Smooth muscle cell (in vitro differentiated cells): ENCODE measurements at regions not wholly inside any gene's neighbourhood (a gene's known extent, or its start where the extent isn't known, plus 50 kb on each side); places are given as distances from the start of the nearest gene placed in this dataset.

Experiments used
- DNase-seq: peaks from one replicate; lab custom pipeline; 2025; ENCODE audit not compliant: unreplicated experiment; lab: John Stamatoyannopoulos, UW
- H2AFZ ChIP-seq: fragments of 200-600 bp; sonication (generic); 2 replicates; pipeline ENCODE4 v1.6.0; 2016; ENCODE audit warnings: antibody characterized with exemption, low read depth, mild to moderate bottlenecking
- H3F3A ChIP-seq: fragments of 200-600 bp; sonication (generic); 2 replicates; pipeline ENCODE4 v1.6.0; 2017; ENCODE audit warnings: antibody characterized with exemption, low read depth
- H3K27ac ChIP-seq: fragments of 200-600 bp; sonication (generic); 2 replicates; pipeline ENCODE4 v1.5.1; 2016; ENCODE audit warnings: low read depth, mild to moderate bottlenecking
- H3K27me3 ChIP-seq: fragments of 200-600 bp; sonication (generic); 2 replicates; pipeline ENCODE4 v1.6.1; 2016; ENCODE audit warnings: low read depth, mild to moderate bottlenecking
- H3K36me3 ChIP-seq: fragments of 200-600 bp; sonication (generic); 2 replicates; pipeline ENCODE4 v1.5.1; 2016; ENCODE audit warnings: low read depth
- H3K4me1 ChIP-seq: fragments of 200-600 bp; sonication (generic); 2 replicates; pipeline ENCODE4 v1.5.1; 2016; ENCODE audit warnings: low read depth
- H3K4me2 ChIP-seq: fragments of 200-600 bp; sonication (generic); 2 replicates; pipeline ENCODE4 v1.6.0; 2016; ENCODE audit warnings: mild to moderate bottlenecking
- H3K4me3 ChIP-seq: fragments of 200-600 bp; sonication (generic); 2 replicates; pipeline ENCODE4 v1.5.1; 2016; ENCODE audit warnings: mild to moderate bottlenecking
- H3K79me2 ChIP-seq: fragments of 200-600 bp; sonication (generic); 2 replicates; pipeline ENCODE4 v1.6.0; 2016; ENCODE audit warnings: low read depth, mild to moderate bottlenecking
- H3K9ac ChIP-seq: fragments of 200-600 bp; sonication (generic); 2 replicates; pipeline ENCODE4 v1.6.0; 2016; ENCODE audit warnings: low read depth
- H3K9me3 ChIP-seq: fragments of 200-600 bp; sonication (generic); replicated peaks from 2 replicates; pipeline ENCODE4 v1.5.1; 2016; ENCODE audit warnings: low read depth
- H4K20me1 ChIP-seq: fragments of 200-600 bp; sonication (generic); 2 replicates; pipeline ENCODE4 v1.6.0; 2016; ENCODE audit warnings: low read depth
- WGBS: methylation state at CpG from one replicate; pipeline ENCODE4 v1.1.7; 2016; ENCODE audit warnings: low lambda C conversion rate; 5-methylcytosine and 5-hydroxymethylcytosine counted together
- TF ChIP-seq, protein P1 (sequence below): fragments of 200-600 bp; sonication (generic); IDR thresholded peaks from 2 replicates; pipeline ENCODE4 v1.5.1; 2017; ENCODE audit warnings: borderline replicate concordance, mild to moderate bottlenecking, antibody characterized with exemption; ENCODE audit not compliant: insufficient read depth, poor library complexity, severe bottlenecking

DNA sequence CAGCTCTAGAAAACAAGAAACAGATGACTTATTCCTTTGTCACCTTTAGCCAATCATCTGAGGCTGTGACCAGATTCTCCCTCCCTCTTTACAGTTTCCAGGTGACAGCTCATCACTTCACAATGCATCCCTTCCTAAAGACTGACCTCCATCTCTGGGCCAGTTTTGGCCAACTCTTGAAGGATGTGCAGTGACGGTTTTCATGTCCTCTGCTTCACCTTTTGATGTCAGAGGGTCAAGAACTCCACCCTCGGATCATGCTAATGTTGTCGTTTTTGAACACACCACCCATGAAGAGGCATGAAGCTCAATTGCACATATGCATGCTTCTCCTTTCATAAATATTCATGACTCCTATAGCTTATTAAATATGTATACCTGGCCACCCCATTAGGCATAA, 161.2 kb upstream of the SYNPR start:
- Histone ChIP-seq H3K4me1 (no peaks in the 10 kb centered on the region), H3K4me3 (no peak overlapping the region), H3K36me3 (no peaks in the 10 kb centered on the region), H4K20me1 (no peaks in the 10 kb centered on the region), H3K4me2 (no peak overlapping the region), H3K27me3 (peaks cover 23% of the 10 kb centered on the region), H3K79me2 (no peaks in the 10 kb centered on the region), H3K27ac (no peak overlapping the region), H3K9me3 (no peaks in the 10 kb centered on the region), H3K9ac (no peak overlapping the region), H2AFZ (no peak overlapping the region), H3F3A (no peaks in the 10 kb centered on the region)
- TF ChIP-seq, protein P1, sequence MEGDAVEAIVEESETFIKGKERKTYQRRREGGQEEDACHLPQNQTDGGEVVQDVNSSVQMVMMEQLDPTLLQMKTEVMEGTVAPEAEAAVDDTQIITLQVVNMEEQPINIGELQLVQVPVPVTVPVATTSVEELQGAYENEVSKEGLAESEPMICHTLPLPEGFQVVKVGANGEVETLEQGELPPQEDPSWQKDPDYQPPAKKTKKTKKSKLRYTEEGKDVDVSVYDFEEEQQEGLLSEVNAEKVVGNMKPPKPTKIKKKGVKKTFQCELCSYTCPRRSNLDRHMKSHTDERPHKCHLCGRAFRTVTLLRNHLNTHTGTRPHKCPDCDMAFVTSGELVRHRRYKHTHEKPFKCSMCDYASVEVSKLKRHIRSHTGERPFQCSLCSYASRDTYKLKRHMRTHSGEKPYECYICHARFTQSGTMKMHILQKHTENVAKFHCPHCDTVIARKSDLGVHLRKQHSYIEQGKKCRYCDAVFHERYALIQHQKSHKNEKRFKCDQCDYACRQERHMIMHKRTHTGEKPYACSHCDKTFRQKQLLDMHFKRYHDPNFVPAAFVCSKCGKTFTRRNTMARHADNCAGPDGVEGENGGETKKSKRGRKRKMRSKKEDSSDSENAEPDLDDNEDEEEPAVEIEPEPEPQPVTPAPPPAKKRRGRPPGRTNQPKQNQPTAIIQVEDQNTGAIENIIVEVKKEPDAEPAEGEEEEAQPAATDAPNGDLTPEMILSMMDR = no peak
- 92% methylated on average over 3 of the region's 3 CpGs for WGBS
- no peak for DNase-seq

DNA sequence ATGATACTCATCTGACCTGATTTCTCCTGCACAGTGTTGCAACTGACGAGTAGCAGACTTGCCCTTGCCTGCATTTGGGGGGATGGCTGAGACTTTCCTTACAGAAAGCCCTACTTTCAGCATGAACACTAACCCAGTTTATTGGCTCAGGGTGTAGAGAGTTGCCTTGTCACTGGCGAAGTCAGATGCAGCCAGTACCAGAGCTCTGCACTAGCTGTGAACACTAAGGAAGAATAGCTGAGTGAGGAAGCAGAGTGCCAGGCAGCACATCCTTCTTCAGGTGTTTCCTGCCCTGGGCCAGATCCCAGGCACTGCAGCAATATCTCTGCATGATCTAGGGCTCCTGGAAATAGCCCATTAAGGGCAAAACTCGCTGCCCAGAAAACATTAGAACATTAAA, 154.0 kb upstream of the SYNPR start:
- Histone ChIP-seq H3K27me3 (peaks cover 37% of the 10 kb centered on the region), H3K4me3 (no peak overlapping the region), H2AFZ (no peak overlapping the region), H3K9me3 (no peaks in the 10 kb centered on the region), H3F3A (no peaks in the 10 kb centered on the region), H3K4me2 (no peak overlapping the region), H3K27ac (no peak overlapping the region), H3K79me2 (no peaks in the 10 kb centered on the region), H3K36me3 (no peaks in the 10 kb centered on the region), H4K20me1 (no peaks in the 10 kb centered on the region), H3K4me1 (no peaks in the 10 kb centered on the region), H3K9ac (no peak overlapping the region)
- DNase-seq = no peak
- 70% methylated on average over 3 of the region's 3 CpGs for WGBS
- TF ChIP-seq, protein P1 = no peak

DNA sequence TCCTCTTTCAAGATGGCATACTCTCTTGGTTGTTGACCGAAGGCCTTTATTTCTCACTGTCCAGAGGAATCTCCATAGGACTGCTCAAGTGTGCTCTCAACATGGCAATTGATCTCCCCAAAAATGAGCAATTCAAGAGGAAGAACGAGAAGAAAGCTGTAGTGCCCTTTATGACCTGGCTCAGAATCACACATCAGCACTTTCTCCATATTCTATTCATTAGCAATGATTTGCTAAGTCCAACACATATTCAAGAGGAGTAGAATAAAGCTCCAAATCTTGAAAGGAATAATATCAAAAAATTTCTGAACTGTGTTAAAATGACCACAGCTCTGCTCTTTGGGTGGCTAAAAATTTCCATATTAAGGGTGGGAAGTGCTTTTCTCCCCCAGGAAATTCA, 151.6 kb upstream of the SYNPR start:
- WGBS = 80% methylated on average over 2 of the region's 2 CpGs
- no peak overlapping the region for H3K9ac ChIP-seq

DNA sequence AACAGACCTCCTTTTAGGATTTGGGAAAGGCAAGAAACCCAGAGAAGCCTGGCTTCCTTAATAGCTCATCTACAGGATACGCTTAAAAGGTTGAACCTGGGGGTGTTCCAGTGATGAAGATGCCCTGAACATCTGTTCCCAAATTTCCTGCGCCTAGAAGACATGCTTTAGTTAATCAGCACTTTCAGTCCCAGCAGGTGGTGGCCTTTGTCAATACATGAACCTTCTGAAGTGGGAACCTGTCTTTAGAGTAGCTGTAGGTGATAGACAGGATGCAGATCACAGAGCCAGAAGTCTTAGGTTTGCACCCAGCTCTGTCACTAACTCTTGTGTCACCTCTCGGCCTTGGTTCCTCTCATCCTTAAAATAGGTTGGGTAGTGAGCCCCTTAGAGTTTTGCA, 149.7 kb upstream of the SYNPR start:
- DNase-seq = no peak
- 94% methylated on average over 3 of the region's 3 CpGs for WGBS
- no peaks in the 10 kb centered on the region for H3F3A ChIP-seq
- no peaks in the 10 kb centered on the region for H3K79me2 ChIP-seq
- H3K4me1 ChIP-seq = peaks cover 13% of the 10 kb centered on the region
- H3K4me3 ChIP-seq = no peak overlapping the region
- TF ChIP-seq, protein P1 = no peak
- H3K9me3 ChIP-seq = no peaks in the 10 kb centered on the region
- no peaks in the 10 kb centered on the region for H4K20me1 ChIP-seq
- no peak overlapping the region for H3K4me2 ChIP-seq
- no peak overlapping the region for H2AFZ ChIP-seq
- no peak overlapping the region for H3K27ac ChIP-seq
- no peak overlapping the region for H3K9ac ChIP-seq
- H3K27me3 ChIP-seq = peaks cover 10% of the 10 kb centered on the region
- no peaks in the 10 kb centered on the region for H3K36me3 ChIP-seq

More for the DNA sequence above, 151.6 kb upstream of the SYNPR start:
- no peaks in the 10 kb centered on the region for H4K20me1 ChIP-seq
- no peak overlapping the region for H2AFZ ChIP-seq
- H3K4me1 ChIP-seq = peaks cover 7% of the 10 kb centered on the region
- H3F3A ChIP-seq = no peaks in the 10 kb centered on the region
- TF ChIP-seq, protein P1 = no peak
- H3K79me2 ChIP-seq = no peaks in the 10 kb centered on the region
- H3K27ac ChIP-seq = no peak overlapping the region
- no peaks in the 10 kb centered on the region for H3K9me3 ChIP-seq
- no peak overlapping the region for H3K4me2 ChIP-seq
- H3K4me3 ChIP-seq = no peak overlapping the region
- H3K27me3 ChIP-seq = peaks cover 28% of the 10 kb centered on the region
- no peaks in the 10 kb centered on the region for H3K36me3 ChIP-seq
- no peak for DNase-seq
